ENCODE measurements at regions not wholly inside any gene's neighbourhood (a gene's known extent, or its start where the extent isn't known, plus 50 kb on each side); places are given as distances from the start of the nearest gene placed in this dataset.
"Not testable (repeated sequence)": the region's sequence is repeated elsewhere in the genome, so short reads cannot be mapped to it uniquely, and the experiment has no call there.

GRCh38 chr11:100586361-100587101 lies 100.6 kb upstream of the ARHGAP42 start:
- DNase-seq (ENCODE audit: low spot score), result no peak
- in situ Hi-C loops (cut with MboI; ENCODE audit: low pct_unique_long_range_greater_than_20kb, low sequenced_read_pairs, unreplicated experiment), result loop anchor here (10.0 to 25.0 kb wide), 2 partner anchors 276 to 338 kb away; no protein-coding TSS in a partner anchor
- no peak for TF ChIP-seq CTCF (IDR thresholded peaks at IDR 0.05; ENCODE audit: extremely low read depth, insufficient read depth, missing control alignments)

- DNase-seq (ENCODE audit: low spot score), result no peak
- no peak for TF ChIP-seq CTCF (IDR thresholded peaks at IDR 0.05; ENCODE audit: extremely low read depth, insufficient read depth, missing control alignments)
- in situ Hi-C loops (cut with MboI; ENCODE audit: low pct_unique_long_range_greater_than_20kb, low sequenced_read_pairs, unreplicated experiment), result loop anchor here (25.0 kb wide), 1 partner anchor 270 kb away; no protein-coding TSS in a partner anchor
Observed at GRCh38 chr11:100592619-100593260, 94.3 kb upstream of the ARHGAP42 start.

- in situ Hi-C loops (cut with MboI; ENCODE audit: low pct_unique_long_range_greater_than_20kb, low sequenced_read_pairs, unreplicated experiment), result loop anchor here (25.0 kb wide), 1 partner anchor 269 kb away; no protein-coding TSS in a partner anchor
- no peak for TF ChIP-seq CTCF (IDR thresholded peaks at IDR 0.05; ENCODE audit: extremely low read depth, insufficient read depth, missing control alignments)
- DNase-seq (ENCODE audit: low spot score), result no peak
Observed at GRCh38 chr11:100593291-100593690, 93.8 kb upstream of the ARHGAP42 start.

GRCh38 chr11:100594320-100594719 lies 92.8 kb upstream of the ARHGAP42 start:
- DNase-seq (ENCODE audit: low spot score), result no peak
- in situ Hi-C loops (cut with MboI; ENCODE audit: low pct_unique_long_range_greater_than_20kb, low sequenced_read_pairs, unreplicated experiment), result loop anchor here (25.0 kb wide), 1 partner anchor 268 kb away; no protein-coding TSS in a partner anchor
- TF ChIP-seq CTCF (IDR thresholded peaks at IDR 0.05; ENCODE audit: extremely low read depth, insufficient read depth, missing control alignments), result no peak

- in situ Hi-C loops (cut with MboI; ENCODE audit: low pct_unique_long_range_greater_than_20kb, low sequenced_read_pairs, unreplicated experiment), result no loop called here
- DNase-seq (ENCODE audit: low spot score), result no peak
- TF ChIP-seq CTCF (IDR thresholded peaks at IDR 0.05; ENCODE audit: extremely low read depth, insufficient read depth, missing control alignments), result no peak
Observed at GRCh38 chr11:100600941-100601340, 86.1 kb upstream of the ARHGAP42 start.

GRCh38 chr11:100602716-100603115 lies 84.4 kb upstream of the ARHGAP42 start:
- DNase-seq (ENCODE audit: low spot score), result no peak
- in situ Hi-C loops (cut with MboI; ENCODE audit: low pct_unique_long_range_greater_than_20kb, low sequenced_read_pairs, unreplicated experiment), result no loop called here
- no peak for TF ChIP-seq CTCF (IDR thresholded peaks at IDR 0.05; ENCODE audit: extremely low read depth, insufficient read depth, missing control alignments)

GRCh38 chr11:100607761-100608160 lies 79.3 kb upstream of the ARHGAP42 start:
- DNase-seq (ENCODE audit: low spot score); in situ Hi-C loops (cut with MboI; ENCODE audit: low pct_unique_long_range_greater_than_20kb, low sequenced_read_pairs, unreplicated experiment): not testable (repeated sequence)

All from GM13977 (cell line).